Neural progenitor cell (in vitro differentiated cells): ENCODE measurements at regions not wholly inside any gene's neighbourhood (a gene's known extent, or its start where the extent isn't known, plus 50 kb on each side); places are given as distances from the start of the nearest gene placed in this dataset.

Source experiments
- EZH2phosphoT487 ChIP-seq: fragments of 200-600 bp; sonication (generic); IDR thresholded peaks from 2 replicates; pipeline ENCODE4 v1.6.1; 2017; ENCODE audit warnings: antibody characterized with exemption
- TF ChIP-seq, protein P1 (sequence below): fragments of 200-600 bp; sonication (generic); IDR thresholded peaks from 2 replicates; pipeline ENCODE4 v1.5.1; 2017; ENCODE audit warnings: antibody characterized with exemption, mild to moderate bottlenecking

GRCh38 chrX:5536261-5536660, 692.4 kb downstream of the NLGN4X start:
- TF ChIP-seq, protein P1, sequence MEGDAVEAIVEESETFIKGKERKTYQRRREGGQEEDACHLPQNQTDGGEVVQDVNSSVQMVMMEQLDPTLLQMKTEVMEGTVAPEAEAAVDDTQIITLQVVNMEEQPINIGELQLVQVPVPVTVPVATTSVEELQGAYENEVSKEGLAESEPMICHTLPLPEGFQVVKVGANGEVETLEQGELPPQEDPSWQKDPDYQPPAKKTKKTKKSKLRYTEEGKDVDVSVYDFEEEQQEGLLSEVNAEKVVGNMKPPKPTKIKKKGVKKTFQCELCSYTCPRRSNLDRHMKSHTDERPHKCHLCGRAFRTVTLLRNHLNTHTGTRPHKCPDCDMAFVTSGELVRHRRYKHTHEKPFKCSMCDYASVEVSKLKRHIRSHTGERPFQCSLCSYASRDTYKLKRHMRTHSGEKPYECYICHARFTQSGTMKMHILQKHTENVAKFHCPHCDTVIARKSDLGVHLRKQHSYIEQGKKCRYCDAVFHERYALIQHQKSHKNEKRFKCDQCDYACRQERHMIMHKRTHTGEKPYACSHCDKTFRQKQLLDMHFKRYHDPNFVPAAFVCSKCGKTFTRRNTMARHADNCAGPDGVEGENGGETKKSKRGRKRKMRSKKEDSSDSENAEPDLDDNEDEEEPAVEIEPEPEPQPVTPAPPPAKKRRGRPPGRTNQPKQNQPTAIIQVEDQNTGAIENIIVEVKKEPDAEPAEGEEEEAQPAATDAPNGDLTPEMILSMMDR, result no peak
- no peak for TF ChIP-seq EZH2phosphoT487
